ENCODE measurements at regions not wholly inside any gene's neighbourhood (a gene's known extent, or its start where the extent isn't known, plus 50 kb on each side); places are given as distances from the start of the nearest gene placed in this dataset.

- no peak for TF ChIP-seq CEBPB (IDR thresholded peaks at IDR 0.05)
- TF ChIP-seq MAX (IDR thresholded peaks at IDR 0.05): no peak
- no peak for TF ChIP-seq PBX3 (IDR thresholded peaks at IDR 0.05)
- TF ChIP-seq HOXB13 (CRISPR knock-in tag; IDR thresholded peaks at IDR 0.05; ENCODE audit: low read depth): no peak
- no peak for TF ChIP-seq ZC3H11A (IDR thresholded peaks at IDR 0.05)
- no peak for TF ChIP-seq CHD2 (IDR thresholded peaks at IDR 0.05; ENCODE audit: low read length, partially characterized antibody)
- no peak for TF ChIP-seq BCL3 (IDR thresholded peaks at IDR 0.05)
- TF ChIP-seq HMGXB4 (CRISPR knock-in tag; IDR thresholded peaks at IDR 0.05; ENCODE audit: borderline replicate concordance): no peak
- TF ChIP-seq JUNB (IDR thresholded peaks at IDR 0.05): no peak
- TF ChIP-seq MYC (IDR thresholded peaks at IDR 0.05; ENCODE audit: borderline replicate concordance, low read length): no peak
- no peak for TF ChIP-seq EHMT2 (IDR thresholded peaks at IDR 0.05; ENCODE audit: low read depth)
- TF ChIP-seq KDM5A (IDR thresholded peaks at IDR 0.05): no peak
- no peak for TF ChIP-seq HDAC2 (IDR thresholded peaks at IDR 0.05)
- DNase-seq (ENCODE audit: low read depth in 1 of 2, low spot score in 1 of 2) (no peak), ATAC-seq (no peak), FAIRE-seq (no peak)
- WGBS (ENCODE audit: missing lambda C conversion rate): 46% methylated on average over 2 of the region's 2 CpGs
- POLR2A ChIA-PET: no interaction called here
- Histone ChIP-seq H3K27ac (no peak overlapping the region), H3K9me3 (no peaks in the 10 kb centered on the region), H3K4me3 (no peak overlapping the region), H3K4me2 (no peak overlapping the region), H3K4me1 (no peaks in the 10 kb centered on the region)
- CTCF ChIA-PET: no interaction called here
These were observed 651.3 kb upstream of the ARID1B start for GRCh38 chr6:156125844-156126243.

GRCh38 chr6:156123731-156124130 is 653.4 kb upstream of the ARID1B start:
- TF ChIP-seq MAZ (IDR thresholded peaks at IDR 0.05; ENCODE audit: borderline replicate concordance, low read depth, low read length): no peak
- TF ChIP-seq SMC3 (IDR thresholded peaks at IDR 0.05): no peak
- no peak for TF ChIP-seq FOSL2 (IDR thresholded peaks at IDR 0.05)
- TF ChIP-seq FOSL2 (CRISPR knock-in tag; IDR thresholded peaks at IDR 0.05): no peak
- TF ChIP-seq MAFK (IDR thresholded peaks at IDR 0.05; ENCODE audit: partially characterized antibody): no peak
- no peaks in the 10 kb centered on the region for H3K4me1 ChIP-seq
- no peak overlapping the region for H3K4me2 ChIP-seq
- CTCF ChIA-PET: interaction anchor here (0.5 kb wide), 1 partner anchor 40 kb away, joined by 3 read pairs; no protein-coding TSS in a partner anchor
- POLR2A ChIA-PET: no interaction called here
- DNase-seq (ENCODE audit: low read depth in 1 of 2, low spot score in 1 of 2) (no peak), ATAC-seq (no peak), FAIRE-seq (no peak)
- no peak overlapping the region for H3K4me3 ChIP-seq
- H3K27ac ChIP-seq: no peak overlapping the region
- 30% methylated on average over 5 of the region's 5 CpGs for WGBS (ENCODE audit: missing lambda C conversion rate)
- no peaks in the 10 kb centered on the region for H3K9me3 ChIP-seq

- 35% methylated on average over 6 of the region's 6 CpGs for WGBS (ENCODE audit: missing lambda C conversion rate)
- no peaks in the 10 kb centered on the region for H3K9me3 ChIP-seq
These were observed 655.2 kb upstream of the ARID1B start for GRCh38 chr6:156121973-156122372.

More at GRCh38 chr6:156121973-156122372, 655.2 kb upstream of the ARID1B start:
- no peak for TF ChIP-seq SREBF2 (IDR thresholded peaks at IDR 0.05)
- no peak for TF ChIP-seq NR3C1 (IDR thresholded peaks at IDR 0.05)
- TF ChIP-seq MAZ (IDR thresholded peaks at IDR 0.05; ENCODE audit: borderline replicate concordance, low read depth, low read length): no peak
- no peak for TF ChIP-seq MAX (IDR thresholded peaks at IDR 0.05)
- no peak for TF ChIP-seq CEBPB (IDR thresholded peaks at IDR 0.05)
- no peak for TF ChIP-seq HMGXB4 (CRISPR knock-in tag; IDR thresholded peaks at IDR 0.05; ENCODE audit: borderline replicate concordance)
- no peak for TF ChIP-seq EHF (CRISPR knock-in tag; IDR thresholded peaks at IDR 0.05)
- POLR2A ChIA-PET: no interaction called here
- Histone ChIP-seq H3K4me2 (no peak overlapping the region), H3K4me1 (no peaks in the 10 kb centered on the region), H3K27ac (no peak overlapping the region), H3K4me3 (no peak overlapping the region)
- ATAC-seq (no peak), FAIRE-seq (no peak), DNase-seq (ENCODE audit: low read depth in 1 of 2, low spot score in 1 of 2) (no peak)
- CTCF ChIA-PET: no interaction called here

Measured in A549 (cell line).